ENCODE measurements at regions not wholly inside any gene's neighbourhood (a gene's known extent, or its start where the extent isn't known, plus 50 kb on each side); places are given as distances from the start of the nearest gene placed in this dataset.
"Not testable (repeated sequence)": the region's sequence is repeated elsewhere in the genome, so short reads cannot be mapped to it uniquely, and the experiment has no call there.

DNA sequence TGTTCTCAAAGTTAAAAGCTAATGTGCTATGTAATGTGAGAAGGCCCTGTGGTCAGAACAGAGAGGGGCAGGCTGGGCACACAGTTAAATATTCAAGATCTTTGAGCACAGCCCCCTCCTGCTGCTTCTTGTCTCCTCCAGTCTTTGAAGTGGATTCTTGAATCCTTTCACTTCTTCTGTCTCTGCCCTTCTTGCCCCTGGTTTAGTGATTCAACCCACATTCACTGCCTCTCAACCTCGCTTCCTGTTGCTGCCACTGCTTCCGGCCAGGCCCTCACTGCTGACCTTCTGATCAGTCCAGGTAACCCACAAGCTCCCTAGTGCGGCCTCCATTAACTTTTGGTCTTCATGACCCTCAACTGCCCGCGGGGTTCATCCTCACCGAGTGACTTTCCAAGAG lies 417.3 kb upstream of the NOX3 start:
- no peak overlapping the region for H3K4me3 ChIP-seq (ENCODE audit: low read depth, low read length)
- no peaks in the 10 kb centered on the region for H3K36me3 ChIP-seq (ENCODE audit: control insufficient read depth, insufficient read depth, low read length)
- ChIA-PET CTCF (no interaction called here), POLR2A (no interaction called here)
- H3K27me3 ChIP-seq (ENCODE audit: control insufficient read depth, insufficient read depth, low read length): no peaks in the 10 kb centered on the region
- TF ChIP-seq, protein P1, sequence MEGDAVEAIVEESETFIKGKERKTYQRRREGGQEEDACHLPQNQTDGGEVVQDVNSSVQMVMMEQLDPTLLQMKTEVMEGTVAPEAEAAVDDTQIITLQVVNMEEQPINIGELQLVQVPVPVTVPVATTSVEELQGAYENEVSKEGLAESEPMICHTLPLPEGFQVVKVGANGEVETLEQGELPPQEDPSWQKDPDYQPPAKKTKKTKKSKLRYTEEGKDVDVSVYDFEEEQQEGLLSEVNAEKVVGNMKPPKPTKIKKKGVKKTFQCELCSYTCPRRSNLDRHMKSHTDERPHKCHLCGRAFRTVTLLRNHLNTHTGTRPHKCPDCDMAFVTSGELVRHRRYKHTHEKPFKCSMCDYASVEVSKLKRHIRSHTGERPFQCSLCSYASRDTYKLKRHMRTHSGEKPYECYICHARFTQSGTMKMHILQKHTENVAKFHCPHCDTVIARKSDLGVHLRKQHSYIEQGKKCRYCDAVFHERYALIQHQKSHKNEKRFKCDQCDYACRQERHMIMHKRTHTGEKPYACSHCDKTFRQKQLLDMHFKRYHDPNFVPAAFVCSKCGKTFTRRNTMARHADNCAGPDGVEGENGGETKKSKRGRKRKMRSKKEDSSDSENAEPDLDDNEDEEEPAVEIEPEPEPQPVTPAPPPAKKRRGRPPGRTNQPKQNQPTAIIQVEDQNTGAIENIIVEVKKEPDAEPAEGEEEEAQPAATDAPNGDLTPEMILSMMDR (IDR thresholded peaks at IDR 0.05; ENCODE audit: insufficient read depth, low read depth, low read length): no peak
- DNase-seq (ENCODE audit: low read depth): no peak

DNA sequence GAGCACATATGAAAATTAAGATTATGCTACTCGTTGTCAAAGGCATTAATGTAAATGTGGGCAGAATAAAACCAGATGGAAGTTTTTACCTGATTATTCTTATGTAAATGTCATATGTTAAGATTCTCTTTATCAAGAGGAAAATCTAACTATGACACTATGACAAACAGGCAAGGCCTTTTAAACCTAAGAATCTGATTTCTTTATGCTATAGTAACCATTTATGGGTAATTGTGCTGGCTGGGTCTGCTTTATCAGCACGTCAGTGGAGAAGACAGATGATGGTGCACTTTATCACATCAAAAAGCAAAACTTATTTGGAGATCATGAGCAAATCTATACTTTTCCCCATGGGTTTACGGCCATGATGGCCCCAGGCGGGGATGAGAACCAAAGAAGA lies 412.0 kb upstream of the NOX3 start:
- TF ChIP-seq, protein P1 (IDR thresholded peaks at IDR 0.05; ENCODE audit: insufficient read depth, low read depth, low read length): no peak
- Histone ChIP-seq H3K4me3 (ENCODE audit: low read depth, low read length) (no peak overlapping the region), H3K27me3 (ENCODE audit: control insufficient read depth, insufficient read depth, low read length) (no peaks in the 10 kb centered on the region), H3K36me3 (ENCODE audit: control insufficient read depth, insufficient read depth, low read length) (no peaks in the 10 kb centered on the region)
- POLR2A ChIA-PET: no interaction called here
- DNase-seq (ENCODE audit: low read depth): no peak
- CTCF ChIA-PET: no interaction called here

DNA sequence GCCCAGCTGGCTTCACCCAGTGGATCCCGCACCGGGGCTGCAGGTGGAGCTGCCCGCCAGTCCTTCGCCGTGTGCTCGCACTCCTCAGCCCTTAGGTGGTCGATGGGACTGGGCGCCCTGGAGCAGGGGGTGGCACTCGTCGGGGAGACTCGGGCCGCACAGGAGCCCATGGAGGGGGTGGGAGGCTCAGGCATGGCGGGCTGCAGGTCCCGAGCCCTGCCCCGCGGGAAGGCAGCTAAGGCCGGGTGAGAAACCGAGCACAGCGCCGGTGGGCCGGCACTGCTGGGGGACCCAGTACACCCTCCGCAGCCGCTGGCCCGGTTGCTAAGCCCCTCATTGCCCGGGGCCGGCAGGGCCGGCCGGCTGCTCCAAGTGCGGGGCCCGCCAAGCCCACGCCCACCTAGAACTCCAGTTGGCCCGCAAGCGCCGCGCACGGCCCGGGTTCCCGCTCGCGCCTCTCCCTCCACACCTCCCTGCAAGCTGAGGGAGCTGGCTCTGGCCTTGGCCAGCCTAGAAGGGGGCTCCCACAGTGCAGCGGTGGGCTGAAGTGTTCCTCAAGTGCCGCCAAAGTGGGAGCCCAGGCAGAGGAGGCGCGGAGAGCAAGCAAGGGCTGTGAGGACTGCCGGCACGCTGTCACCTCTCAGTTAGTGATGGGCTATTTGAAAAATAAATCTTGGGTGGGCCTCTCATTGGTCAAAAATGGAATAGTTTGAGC lies 411.2 kb upstream of the NOX3 start:
- H3K27me3 ChIP-seq (ENCODE audit: control insufficient read depth, insufficient read depth, low read length); CTCF ChIA-PET; POLR2A ChIA-PET; DNase-seq (ENCODE audit: low read depth); H3K4me3 ChIP-seq (ENCODE audit: low read depth, low read length); H3K36me3 ChIP-seq (ENCODE audit: control insufficient read depth, insufficient read depth, low read length): not testable (repeated sequence)

DNA sequence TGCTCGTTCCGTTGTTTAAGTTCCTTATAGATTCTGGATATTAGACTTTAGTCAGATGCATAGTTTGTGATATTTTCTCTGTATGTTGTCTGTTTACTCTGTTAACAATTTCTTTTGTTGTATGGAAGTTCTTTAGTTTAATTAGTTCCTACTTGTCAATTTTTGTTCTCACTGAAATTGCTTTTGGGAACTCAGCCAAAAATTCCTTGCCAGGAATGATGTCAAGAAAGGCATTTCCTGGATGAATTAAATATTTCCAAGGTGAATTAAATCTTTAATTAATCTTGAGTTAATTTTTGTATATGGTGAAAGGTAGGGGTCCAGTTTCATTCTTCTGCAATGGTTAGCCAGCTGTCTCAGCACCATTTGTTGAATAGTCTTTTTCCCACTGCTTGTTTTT lies 406.2 kb upstream of the NOX3 start:
- POLR2A ChIA-PET: no interaction called here
- TF ChIP-seq, protein P1 (IDR thresholded peaks at IDR 0.05; ENCODE audit: insufficient read depth, low read depth, low read length): no peak
- no peaks in the 10 kb centered on the region for H3K36me3 ChIP-seq (ENCODE audit: control insufficient read depth, insufficient read depth, low read length)
- DNase-seq (ENCODE audit: low read depth): no peak
- no peak overlapping the region for H3K4me3 ChIP-seq (ENCODE audit: low read depth, low read length)
- CTCF ChIA-PET: no interaction called here
- H3K27me3 ChIP-seq (ENCODE audit: control insufficient read depth, insufficient read depth, low read length): no peaks in the 10 kb centered on the region

GRCh38 chr6:155858906-155859305 lies 403.3 kb upstream of the NOX3 start:
- H3K27me3 ChIP-seq (ENCODE audit: control insufficient read depth, insufficient read depth, low read length); H3K4me3 ChIP-seq (ENCODE audit: low read depth, low read length); DNase-seq (ENCODE audit: low read depth); POLR2A ChIA-PET; H3K36me3 ChIP-seq (ENCODE audit: control insufficient read depth, insufficient read depth, low read length): not testable (repeated sequence)
- CTCF ChIA-PET: interaction anchor here (0.7 kb wide), 1 partner anchor 23 kb away, joined by 3 read pairs; no protein-coding TSS in a partner anchor

DNA sequence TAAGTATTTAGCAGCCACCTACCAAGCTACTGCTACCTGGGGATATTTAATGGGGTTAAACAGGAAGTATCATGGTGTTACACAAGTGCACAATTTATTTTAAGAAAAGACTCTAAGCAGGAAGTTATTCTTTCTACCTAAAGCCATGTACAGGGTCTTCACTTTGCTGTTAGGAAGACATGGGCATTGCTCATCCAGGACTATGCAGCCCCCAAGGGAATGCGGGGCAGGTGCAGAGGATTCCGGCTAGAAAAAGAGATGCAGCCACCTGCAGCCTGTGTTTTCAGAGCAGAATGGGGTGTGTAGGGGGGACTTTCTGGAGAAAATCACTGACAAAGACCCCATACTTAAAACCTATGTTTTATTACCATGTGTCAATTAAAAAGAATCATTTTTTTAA lies 399.1 kb upstream of the NOX3 start:
- ChIA-PET CTCF (no interaction called here), POLR2A (no interaction called here)
- DNase-seq (ENCODE audit: low read depth): no peak
- Histone ChIP-seq H3K4me3 (ENCODE audit: low read depth, low read length) (no peak overlapping the region), H3K36me3 (ENCODE audit: control insufficient read depth, insufficient read depth, low read length) (no peaks in the 10 kb centered on the region), H3K27me3 (ENCODE audit: control insufficient read depth, insufficient read depth, low read length) (no peaks in the 10 kb centered on the region)
- TF ChIP-seq, protein P1 (IDR thresholded peaks at IDR 0.05; ENCODE audit: insufficient read depth, low read depth, low read length): no peak
